Stimulated activated naive CD4-positive, alpha-beta T cell treated with Interleukin-2 at 50 U/mL for 16 hours (primary cell): ENCODE measurements at regions not wholly inside any gene's neighbourhood (a gene's known extent, or its start where the extent isn't known, plus 50 kb on each side); places are given as distances from the start of the nearest gene placed in this dataset.

Experiments
- DNase-seq: peaks from one replicate; lab custom pipeline; 2025; lab: John Stamatoyannopoulos, UW

DNA sequence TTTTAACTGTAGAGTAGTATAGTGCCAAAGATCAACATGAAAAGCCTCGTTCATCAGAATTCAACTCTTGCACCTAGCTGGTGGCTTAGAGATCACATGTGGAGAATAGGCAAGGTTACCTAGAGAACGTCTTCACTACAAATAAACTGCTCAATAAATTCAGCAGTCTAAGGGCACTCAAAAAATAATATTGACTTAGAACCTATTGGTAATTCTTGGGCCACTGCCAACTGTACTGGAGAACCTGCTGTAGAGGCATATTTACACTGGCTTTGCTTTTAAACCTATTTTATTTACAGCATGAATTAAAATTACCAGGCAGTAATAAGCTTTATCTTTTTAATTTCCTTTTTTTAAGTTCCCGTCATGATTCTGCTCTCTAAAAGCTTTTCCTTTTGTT, 343.7 kb downstream of the PDHA2 start:
- DNase-seq = no peak

DNA sequence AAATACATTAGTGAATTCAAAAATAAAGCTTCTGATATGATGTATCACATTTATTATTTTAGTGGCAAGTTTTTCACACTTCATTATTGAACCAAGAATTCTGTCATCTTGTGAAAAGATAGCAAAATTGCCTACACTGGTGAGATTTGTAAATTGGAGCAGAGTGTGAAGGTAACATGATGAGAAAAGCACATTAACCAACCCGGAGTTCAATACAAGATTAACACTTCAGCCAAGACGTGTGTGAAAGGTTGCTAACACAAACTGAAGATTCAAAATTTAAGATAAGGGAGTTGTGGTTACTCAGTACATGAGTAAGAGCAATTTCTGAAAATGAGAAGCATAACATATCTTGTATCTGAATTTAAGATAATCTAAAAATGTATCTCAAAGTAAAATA, 346.7 kb downstream of the PDHA2 start:
- DNase-seq = no peak

DNA sequence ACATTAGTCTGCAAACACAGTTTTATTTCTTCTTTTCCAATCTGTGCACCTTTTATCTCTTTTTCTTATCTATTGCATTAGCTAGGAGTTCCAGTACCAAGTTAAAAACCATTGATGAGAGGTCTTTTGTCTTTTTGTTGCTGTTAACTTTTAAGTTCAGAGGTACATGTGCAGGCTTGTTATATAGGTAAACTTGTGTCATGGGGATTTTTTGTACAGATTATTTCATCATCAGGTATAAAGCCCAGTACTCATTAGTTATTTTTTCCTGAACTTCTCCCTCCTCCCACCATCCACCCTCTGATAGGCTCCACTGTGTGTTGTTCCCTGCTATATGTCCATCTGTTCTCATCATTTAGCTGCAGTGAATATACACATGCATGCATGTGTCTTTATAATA, 349.9 kb downstream of the PDHA2 start:
- DNase-seq = no peak

DNA sequence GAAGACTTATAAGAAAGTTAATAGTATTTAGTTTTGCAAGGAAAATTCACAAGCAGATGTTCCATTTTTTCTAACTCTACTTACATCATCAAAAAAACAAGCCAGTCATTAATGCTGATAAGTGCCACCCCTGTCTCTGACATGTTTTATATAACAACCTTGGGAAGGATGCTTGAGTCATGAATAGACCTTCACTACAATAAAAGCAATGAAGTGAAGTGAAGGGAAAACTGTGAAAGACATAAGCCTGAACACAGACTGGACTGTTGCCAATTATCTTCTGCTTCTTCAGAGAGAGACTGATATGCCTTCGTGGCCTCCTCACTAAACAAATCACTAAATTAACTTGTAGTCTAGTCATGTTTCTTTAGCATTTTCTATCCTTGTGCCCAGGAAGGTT, 353.2 kb downstream of the PDHA2 start:
- no peak for DNase-seq

DNA sequence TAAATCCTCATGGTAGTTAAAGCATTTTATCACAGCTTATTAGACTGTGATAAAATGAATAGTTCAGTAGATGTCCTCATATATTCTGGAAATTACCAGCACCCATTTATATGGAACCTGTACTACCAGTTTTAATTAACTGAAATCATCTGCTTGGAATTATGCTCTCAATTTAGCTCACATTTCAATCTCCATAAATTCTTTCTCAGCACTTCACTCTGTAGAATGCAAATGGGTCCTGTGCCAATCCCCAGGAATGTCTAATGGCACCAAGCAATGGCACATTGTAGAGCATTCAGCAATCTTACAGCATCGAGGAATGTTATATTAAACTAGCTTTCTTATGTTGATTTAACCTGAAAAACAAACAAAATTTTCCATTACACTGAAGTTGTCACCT, 355.1 kb downstream of the PDHA2 start:
- no peak for DNase-seq

DNA sequence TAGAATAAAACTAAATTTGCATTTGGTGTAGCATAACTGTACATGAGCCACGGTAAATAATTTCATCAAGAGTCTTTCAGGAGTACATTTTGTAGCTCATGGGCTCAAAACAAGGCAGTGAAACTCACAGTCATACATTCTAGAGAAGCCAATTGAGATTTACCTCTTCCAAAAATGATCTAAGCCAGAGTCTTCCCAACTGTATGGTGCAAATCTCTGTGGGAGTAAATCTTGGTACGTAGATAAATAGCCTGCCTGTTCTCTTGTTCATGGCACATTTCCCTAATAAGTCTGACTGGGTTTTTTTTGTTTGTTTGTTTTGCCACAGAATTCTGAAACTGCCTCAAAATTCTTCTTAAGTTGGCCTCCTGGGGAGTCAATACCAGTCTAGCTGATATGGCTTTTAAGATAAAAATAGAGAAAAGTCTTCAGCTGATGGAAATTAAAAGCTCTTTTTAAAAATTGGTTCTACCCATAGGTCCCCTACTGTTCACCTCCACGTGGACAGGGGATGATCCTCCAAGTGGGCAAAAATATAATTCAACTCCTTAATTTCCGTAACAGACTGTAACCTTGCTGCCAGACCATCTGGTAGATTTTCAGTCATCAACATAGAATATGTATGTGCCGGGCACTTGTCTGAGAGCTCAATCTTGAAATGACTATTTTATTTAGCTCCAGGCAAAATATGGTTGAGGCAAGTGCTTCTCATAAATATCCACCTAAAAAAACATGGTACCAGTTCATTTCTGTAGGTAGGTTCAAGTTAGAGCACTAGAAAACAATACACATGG, 365.4 kb downstream of the PDHA2 start:
- DNase-seq = no peak

DNA sequence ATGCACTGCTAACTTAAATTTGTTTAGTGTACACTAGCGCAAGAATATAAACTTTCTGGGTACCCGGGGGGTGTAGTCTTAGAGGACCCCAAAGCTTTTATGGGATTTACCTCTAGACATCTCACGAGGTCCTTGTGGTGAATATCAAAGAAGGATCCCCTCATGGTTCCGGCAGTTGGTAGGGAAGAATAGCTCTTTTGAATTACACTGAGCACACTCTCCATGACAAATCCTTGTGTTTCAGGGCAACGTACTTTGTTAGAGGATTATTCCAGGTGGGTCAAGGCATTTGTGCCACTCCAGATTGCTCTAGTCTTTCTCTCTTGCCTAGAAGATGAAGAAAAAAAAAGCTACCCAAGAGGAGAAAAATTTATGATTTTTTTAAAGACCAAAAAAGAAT, 387.6 kb downstream of the PDHA2 start:
- no peak for DNase-seq

DNA sequence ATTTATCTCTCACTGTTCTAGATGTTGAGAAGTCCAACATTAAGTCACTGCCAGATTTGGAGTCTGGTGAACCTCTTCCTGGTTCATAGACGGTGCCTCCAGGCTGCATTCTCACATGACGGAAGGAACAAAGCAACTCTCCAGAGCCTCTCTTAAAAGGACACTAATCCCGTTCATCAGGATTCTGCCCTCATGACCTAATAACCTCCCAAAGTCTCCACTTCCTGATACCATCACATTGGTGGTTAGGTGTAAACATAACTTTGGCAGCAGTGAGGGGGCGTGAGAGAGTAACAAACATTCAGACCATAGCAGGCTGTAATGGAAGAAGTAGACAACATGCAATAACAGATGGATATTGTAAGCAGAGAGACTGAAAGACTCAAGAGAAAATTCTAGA, 388.6 kb downstream of the PDHA2 start:
- DNase-seq = no peak

DNA sequence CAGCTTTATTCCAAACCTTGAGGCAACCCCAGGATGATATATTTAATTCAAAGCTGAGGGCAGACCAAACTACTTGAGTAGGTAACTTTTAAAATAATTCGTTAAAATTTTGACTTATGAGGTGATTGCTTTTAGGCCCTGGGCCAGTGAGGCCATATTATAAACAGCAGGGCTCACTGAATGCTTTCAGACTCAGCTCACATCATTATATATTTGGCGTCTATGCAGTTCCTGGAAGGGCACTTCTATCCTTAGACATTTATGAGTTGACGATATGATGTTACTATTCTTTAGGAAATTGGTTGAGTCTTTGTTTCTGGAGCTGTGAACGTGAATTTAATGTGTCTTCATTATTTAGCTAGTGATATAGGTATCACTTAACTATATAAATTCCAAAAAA, 400.1 kb downstream of the PDHA2 start:
- DNase-seq = no peak

DNA sequence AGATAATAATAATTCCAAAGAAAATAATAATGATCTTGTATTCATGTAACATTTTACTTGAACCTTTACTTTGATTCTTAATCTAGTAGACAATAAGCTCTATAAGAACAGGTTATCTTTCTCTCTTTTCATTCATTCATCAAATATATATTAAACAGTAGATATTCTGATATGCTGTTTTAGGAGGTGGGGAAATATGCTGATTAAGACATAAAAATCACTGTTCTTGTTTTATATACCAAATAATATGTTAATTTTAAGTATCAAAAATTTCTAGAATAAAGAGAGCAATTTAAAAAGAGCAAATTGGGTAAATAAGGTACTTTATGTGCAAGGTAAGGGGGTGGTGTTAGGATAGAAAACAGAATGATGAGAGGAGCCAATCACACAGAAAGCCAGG, 401.9 kb downstream of the PDHA2 start:
- no peak for DNase-seq

DNA sequence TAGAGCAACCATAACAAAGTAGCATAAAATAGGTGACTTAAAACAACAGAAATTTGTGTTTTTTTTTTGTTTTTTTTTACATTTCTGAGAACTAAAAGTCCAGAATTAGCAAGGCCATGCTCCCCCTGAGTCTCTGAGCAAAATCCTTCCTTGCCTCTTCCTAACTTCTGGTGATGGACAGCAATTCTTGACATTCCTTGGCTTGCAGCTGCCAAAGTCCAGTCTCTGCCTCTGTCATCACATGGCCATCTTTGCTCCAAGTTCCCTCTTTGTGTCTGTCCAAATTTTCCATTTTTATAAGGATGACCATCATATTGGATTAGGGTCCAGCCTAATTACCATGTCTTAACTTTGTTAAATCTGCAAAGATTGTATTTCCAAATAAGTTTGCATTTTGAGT, 407.2 kb downstream of the PDHA2 start:
- no peak for DNase-seq

DNA sequence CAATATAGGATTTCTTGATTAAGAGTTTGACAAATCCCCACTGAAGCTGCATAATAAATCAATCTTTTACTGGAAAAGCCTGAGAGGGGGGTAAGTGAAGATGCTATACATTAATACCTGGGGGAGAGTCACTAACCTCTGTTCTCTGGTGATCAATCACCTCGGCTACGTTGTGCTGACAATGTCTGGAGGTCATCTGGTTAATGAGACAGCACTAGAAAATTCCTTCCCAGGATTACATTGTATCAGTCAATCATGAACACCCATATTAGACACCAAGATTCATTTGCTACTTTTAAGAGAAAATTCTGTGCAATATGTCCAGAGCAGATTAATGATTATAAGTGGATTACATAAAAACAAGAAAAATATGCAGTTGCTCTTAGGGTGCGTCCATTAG, 408.3 kb downstream of the PDHA2 start:
- no peak for DNase-seq

DNA sequence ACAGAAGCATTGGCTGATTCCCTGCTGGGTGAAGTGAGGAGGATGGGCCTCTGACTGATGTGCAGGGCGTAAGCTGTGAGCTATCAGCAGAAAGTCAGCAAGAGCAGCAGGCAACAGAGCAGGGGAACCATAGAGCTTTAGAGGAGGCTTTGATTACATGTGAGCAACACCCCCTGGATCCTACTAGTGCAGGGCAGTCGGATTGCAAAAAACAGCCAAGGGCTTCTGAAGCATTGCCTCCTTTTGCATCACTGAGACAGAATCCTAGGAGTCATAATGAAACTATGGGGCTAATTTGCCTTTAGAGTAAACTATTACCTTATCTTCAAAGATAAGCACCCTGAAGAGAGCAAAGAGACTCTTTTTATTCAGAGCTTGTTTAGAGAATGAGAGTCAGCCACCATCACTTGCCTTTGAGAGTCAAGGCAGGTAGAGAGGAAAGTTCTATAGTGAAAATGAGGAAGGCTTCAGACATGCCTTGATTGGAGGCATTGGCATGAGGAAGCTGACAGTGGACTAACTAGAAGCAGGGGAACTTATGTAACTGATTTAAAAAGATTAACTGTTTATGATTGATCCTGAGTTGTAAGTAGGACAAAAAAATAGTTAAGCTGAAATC, 420.3 kb downstream of the PDHA2 start:
- no peak for DNase-seq

DNA sequence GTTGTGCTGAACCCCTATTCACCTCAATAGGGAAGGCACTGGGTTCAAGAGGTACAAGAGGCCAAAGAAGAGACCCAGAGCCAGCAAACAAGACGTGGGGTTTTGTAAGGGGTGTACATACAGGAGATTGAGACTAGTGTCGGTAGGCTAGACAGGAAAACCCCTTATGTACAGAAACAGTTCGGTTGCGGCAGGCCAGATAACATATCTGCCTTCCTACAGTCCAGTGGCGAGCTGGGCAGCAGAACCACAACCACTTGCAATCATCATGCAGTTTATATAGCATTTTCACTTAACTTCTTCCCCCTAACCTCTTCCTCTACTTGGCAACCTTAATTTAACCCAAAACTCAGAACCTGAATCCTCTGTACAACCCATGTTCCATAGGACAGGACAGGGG, 422.2 kb downstream of the PDHA2 start:
- no peak for DNase-seq

DNA sequence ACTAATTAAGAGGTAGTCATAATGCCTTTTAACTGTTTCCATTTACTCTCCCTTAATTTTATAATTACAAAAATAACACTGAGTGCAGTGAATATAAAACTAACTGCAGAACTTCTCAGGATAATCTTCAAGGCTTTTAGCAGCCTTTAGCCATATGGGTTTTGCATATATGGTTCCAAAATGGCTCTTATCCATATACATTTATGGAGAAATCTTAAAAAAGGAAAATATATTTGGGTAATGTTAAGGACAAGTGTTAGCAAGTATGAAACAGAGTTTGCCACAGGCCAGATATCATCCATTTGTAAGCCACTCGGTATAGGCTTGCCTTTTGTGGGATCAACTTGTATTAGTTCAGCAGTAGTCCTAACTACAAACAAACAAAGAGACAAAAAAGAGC, 423.4 kb downstream of the PDHA2 start:
- no peak for DNase-seq

DNA sequence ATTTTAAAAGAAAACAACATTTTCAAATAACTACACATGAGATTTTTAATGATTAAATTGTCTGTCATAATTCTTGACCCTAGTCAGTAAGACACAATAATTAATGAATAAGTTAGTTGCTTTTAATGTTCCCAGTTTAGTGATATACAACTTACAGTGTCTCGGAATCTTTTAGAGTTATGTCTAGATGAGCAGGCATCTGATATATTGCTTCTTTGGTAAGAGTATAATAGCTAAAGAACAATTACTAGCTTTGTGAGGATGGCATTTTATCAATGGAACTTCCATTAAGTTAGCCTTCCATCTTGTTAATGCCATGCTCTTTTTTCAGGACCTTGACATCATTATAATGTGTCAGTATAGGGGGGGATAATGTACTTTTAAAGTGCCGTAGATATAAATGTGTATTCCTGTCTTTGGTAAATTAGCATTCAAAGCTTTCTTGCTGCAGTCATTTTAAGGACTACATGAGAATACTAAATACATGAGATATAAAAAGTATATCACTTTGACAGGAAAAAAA, 425.1 kb downstream of the PDHA2 start:
- no peak for DNase-seq

DNA sequence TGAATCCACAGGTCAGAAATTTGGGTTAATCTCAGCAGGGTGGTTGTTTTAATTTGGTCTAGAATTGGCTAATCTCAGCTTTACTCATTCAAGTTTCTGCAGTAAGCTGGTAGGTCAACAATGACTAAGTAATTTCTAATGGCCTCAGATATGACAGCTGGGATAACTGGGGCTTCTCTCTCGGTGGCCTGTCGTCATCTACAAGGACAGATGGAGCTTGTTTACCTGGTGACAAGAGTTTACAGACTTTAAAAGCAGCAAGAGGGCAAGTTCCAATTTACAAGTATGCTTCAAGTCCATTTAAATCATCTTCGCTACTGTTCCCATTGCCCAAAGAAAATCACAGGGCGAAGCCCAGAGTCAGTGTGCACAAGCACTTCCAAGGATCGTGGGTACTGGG, 453.9 kb downstream of the PDHA2 start:
- no peak for DNase-seq

DNA sequence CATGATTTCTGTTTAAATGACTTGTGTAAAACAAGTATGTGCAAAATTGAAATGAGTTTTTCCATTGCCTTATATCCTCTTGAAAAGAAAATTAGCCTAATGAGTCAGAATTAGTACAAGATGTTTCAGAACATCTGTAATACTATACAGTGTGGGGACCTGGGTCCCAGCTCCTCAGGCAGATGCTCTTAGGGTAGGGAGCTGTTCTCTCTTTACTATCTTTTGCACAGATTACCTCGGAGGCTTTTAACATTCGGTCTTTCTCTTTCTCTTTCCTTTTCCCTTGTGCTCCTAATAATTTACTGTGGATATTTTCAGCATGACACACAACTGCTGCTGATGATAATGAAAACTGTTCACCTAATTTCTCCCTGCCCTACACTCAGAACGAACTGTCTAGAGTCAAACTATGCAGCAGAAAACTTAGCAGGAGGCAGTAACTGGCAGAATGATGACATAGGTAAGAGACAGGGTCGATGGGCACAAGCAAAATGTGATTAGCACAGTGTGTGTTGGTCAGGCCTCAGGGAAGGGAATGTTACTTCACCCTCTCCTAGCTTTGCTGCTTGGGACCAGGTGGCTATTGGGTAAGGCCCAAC, 455.3 kb downstream of the PDHA2 start:
- no peak for DNase-seq

DNA sequence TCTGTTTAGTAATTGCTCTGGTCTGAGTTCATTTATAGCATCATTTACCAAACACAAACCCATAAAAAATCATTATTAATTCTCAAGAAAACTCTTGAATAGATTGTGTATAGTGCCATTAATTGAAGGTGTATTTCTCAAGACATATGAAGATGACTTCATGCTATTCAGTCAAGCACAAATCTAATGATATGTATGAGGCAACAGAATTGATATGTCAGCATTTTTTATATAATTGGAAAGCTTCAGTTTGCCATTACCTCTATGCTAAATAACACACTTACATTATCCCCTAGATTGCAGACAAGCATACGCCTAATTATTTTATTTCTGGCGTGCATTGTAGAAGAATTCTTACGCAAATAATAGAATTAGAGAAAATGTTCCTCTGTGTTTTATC, 461.8 kb downstream of the PDHA2 start:
- DNase-seq = no peak

DNA sequence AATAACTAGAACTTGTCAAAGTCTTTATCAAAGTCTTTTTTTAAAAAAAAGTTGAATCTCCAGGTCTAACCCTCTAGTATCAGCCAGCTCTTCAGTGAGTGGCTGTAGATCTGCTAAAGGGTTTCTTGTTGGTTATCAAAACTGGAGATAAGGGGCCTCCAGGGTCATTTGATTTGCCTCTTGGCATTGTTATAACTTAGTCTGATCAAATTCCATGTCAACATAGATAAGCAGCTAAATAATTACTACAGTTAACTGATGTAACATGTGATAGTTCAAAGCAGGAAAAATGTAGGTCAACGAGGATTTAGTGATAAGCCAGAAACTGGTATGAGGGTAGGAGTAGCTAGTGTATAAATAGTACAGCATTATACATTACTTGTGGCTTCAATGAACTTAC, 465.1 kb downstream of the PDHA2 start:
- DNase-seq = no peak

DNA sequence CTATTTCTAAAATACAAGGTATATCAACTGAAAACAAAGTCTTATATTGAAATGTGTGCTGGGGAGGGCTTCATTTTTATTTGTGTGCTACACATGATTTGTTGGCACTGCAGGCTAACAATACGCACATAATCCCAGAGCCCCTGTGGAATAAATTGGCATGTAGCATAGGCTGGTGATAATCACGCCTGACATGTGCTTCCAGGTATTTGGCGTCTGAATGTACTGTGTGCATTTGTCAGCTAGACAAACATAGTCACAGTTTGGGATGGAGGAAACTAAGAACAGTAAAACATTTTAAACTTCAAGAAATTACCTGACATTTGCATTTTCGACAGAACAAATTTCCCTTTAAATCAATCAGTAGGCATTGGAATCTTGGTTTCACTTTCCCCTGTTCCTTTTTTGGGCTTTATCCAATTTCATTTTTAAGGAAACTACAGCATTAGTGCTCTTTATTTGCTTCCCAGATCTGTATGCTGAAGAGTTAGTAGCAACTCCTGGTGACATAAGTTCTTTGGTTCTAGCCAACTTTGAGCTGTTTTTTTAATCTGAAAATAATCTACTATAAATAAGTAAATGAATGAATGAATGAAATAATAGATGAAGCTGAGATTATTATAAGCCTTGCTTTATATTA, 472.3 kb downstream of the PDHA2 start:
- no peak for DNase-seq

DNA sequence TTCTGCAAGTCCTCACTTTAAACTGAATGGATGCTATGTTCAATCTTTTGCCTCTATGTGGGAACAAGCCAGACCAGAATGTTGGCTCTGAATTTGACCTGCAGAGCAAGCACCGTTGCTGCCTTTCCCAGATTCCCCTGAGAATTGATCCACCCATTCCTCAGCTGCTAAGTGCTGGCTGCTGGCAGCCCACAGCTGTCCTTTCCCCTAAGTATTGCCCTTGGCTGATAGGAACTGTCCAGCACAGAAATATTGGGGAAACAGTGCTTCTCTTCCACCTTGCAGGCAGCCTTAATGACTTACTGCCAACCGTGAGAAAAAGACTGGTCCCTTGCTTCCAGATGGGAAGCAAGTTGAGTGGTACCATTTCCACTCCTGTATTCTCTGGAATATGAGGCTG, 475.9 kb downstream of the PDHA2 start:
- DNase-seq = no peak

DNA sequence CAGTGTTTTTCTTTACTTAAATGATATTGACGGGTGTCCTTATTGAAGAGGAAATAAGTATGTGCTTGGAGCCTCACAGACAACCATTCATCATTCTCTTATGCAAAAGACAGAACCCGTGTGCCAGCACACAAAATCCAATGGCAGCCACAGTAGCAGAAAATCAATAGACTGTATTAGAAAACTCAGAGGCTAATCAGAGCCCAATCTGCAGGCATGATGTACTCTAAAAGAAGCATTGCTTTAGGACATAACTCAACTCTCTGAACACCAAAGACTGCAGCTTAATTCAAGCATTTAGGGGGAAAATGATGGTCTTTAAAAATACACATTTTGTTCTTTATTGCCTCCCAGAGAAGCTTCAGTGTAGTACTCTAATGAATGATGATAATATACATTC, 476.9 kb downstream of the PDHA2 start:
- DNase-seq = no peak
